ENCODE measurements at regions not wholly inside any gene's neighbourhood (a gene's known extent, or its start where the extent isn't known, plus 50 kb on each side); places are given as distances from the start of the nearest gene placed in this dataset.

GRCh38 chr18:8507915-8508705, 101.1 kb upstream of the RAB12 start:
- no peak overlapping the region for H2AFZ ChIP-seq (ENCODE audit: low read length)
- no peak for TF ChIP-seq CTCF (conservative IDR thresholded peaks at IDR 0.05; ENCODE audit: low read length)
- TF ChIP-seq EZH2phosphoT487 (IDR thresholded peaks at IDR 0.05; ENCODE audit: borderline replicate concordance): no peak
- H3K9me2 ChIP-seq (replicated peaks; ENCODE audit: low read depth, low read length): no peaks in the 10 kb centered on the region
- no peak overlapping the region for H3K4me3 ChIP-seq (ENCODE audit: low read length, poor library complexity, severe bottlenecking)
- no peaks in the 10 kb centered on the region for H4K20me1 ChIP-seq (ENCODE audit: insufficient read depth, low read length, poor library complexity, severe bottlenecking)
- no peaks in the 10 kb centered on the region for H3K9me3 ChIP-seq (ENCODE audit: insufficient read depth, low read depth, low read length)
- no peaks in the 10 kb centered on the region for H3K27me3 ChIP-seq (ENCODE audit: insufficient read depth, low read length, poor library complexity, severe bottlenecking)
- H3K79me2 ChIP-seq (ENCODE audit: insufficient read depth, low read length): no peaks in the 10 kb centered on the region
- no peaks in the 10 kb centered on the region for H3K4me1 ChIP-seq (ENCODE audit: insufficient read depth, low read length, poor library complexity, severe bottlenecking)
- no peaks in the 10 kb centered on the region for H3F3A ChIP-seq (ENCODE audit: low read depth)
- no peak overlapping the region for H3K9ac ChIP-seq (ENCODE audit: low read depth, low read length, poor library complexity, severe bottlenecking)
- H3K4me2 ChIP-seq (ENCODE audit: low read depth, low read length, poor library complexity, severe bottlenecking): no peak overlapping the region
- H3K36me3 ChIP-seq (ENCODE audit: insufficient read depth, low read length): no peaks in the 10 kb centered on the region

GRCh38 chr18:8513249-8513648, 96.0 kb upstream of the RAB12 start:
- no peaks in the 10 kb centered on the region for H3K36me3 ChIP-seq (ENCODE audit: insufficient read depth, low read length)
- H4K20me1 ChIP-seq (ENCODE audit: insufficient read depth, low read length, poor library complexity, severe bottlenecking): no peaks in the 10 kb centered on the region

GRCh38 chr18:8514409-8514808, 94.8 kb upstream of the RAB12 start:
- H3K27me3 ChIP-seq (ENCODE audit: insufficient read depth, low read length, poor library complexity, severe bottlenecking): no peaks in the 10 kb centered on the region
- no peaks in the 10 kb centered on the region for H3K4me1 ChIP-seq (ENCODE audit: insufficient read depth, low read length, poor library complexity, severe bottlenecking)
- no peak overlapping the region for H2AFZ ChIP-seq (ENCODE audit: low read length)
- no peak overlapping the region for H3K9ac ChIP-seq (ENCODE audit: low read depth, low read length, poor library complexity, severe bottlenecking)
- no peaks in the 10 kb centered on the region for H3F3A ChIP-seq (ENCODE audit: low read depth)
- no peaks in the 10 kb centered on the region for H3K9me2 ChIP-seq (replicated peaks; ENCODE audit: low read depth, low read length)
- H4K20me1 ChIP-seq (ENCODE audit: insufficient read depth, low read length, poor library complexity, severe bottlenecking): no peaks in the 10 kb centered on the region
- TF ChIP-seq CTCF (conservative IDR thresholded peaks at IDR 0.05; ENCODE audit: low read length) (no peak), EZH2phosphoT487 (IDR thresholded peaks at IDR 0.05; ENCODE audit: borderline replicate concordance) (no peak)
- H3K36me3 ChIP-seq (ENCODE audit: insufficient read depth, low read length): no peaks in the 10 kb centered on the region
- no peaks in the 10 kb centered on the region; the same call in 1 of the 2 replicates for H3K9me3 ChIP-seq (ENCODE audit: insufficient read depth, low read depth, low read length)
- no peaks in the 10 kb centered on the region for H3K79me2 ChIP-seq (ENCODE audit: insufficient read depth, low read length)
- H3K4me3 ChIP-seq (ENCODE audit: low read length, poor library complexity, severe bottlenecking): no peak overlapping the region
- no peak overlapping the region for H3K4me2 ChIP-seq (ENCODE audit: low read depth, low read length, poor library complexity, severe bottlenecking)

More at GRCh38 chr18:8513249-8513648, 96.0 kb upstream of the RAB12 start:
- TF ChIP-seq EZH2phosphoT487 (IDR thresholded peaks at IDR 0.05; ENCODE audit: borderline replicate concordance) (no peak), CTCF (conservative IDR thresholded peaks at IDR 0.05; ENCODE audit: low read length) (no peak)
- H3K4me3 ChIP-seq (ENCODE audit: low read length, poor library complexity, severe bottlenecking): no peak overlapping the region
- no peaks in the 10 kb centered on the region for H3K9me2 ChIP-seq (replicated peaks; ENCODE audit: low read depth, low read length)
- no peaks in the 10 kb centered on the region for H3F3A ChIP-seq (ENCODE audit: low read depth)
- no peak overlapping the region for H2AFZ ChIP-seq (ENCODE audit: low read length)
- no peaks in the 10 kb centered on the region for H3K27me3 ChIP-seq (ENCODE audit: insufficient read depth, low read length, poor library complexity, severe bottlenecking)
- H3K4me2 ChIP-seq (ENCODE audit: low read depth, low read length, poor library complexity, severe bottlenecking): no peak overlapping the region
- no peaks in the 10 kb centered on the region for H3K79me2 ChIP-seq (ENCODE audit: insufficient read depth, low read length)
- no peaks in the 10 kb centered on the region for H3K9me3 ChIP-seq (ENCODE audit: insufficient read depth, low read depth, low read length)
- H3K4me1 ChIP-seq (ENCODE audit: insufficient read depth, low read length, poor library complexity, severe bottlenecking): no peaks in the 10 kb centered on the region
- H3K9ac ChIP-seq (ENCODE audit: low read depth, low read length, poor library complexity, severe bottlenecking): no peak overlapping the region
